ENCODE measurements at regions not wholly inside any gene's neighbourhood (a gene's known extent, or its start where the extent isn't known, plus 50 kb on each side); places are given as distances from the start of the nearest gene placed in this dataset.

DNA sequence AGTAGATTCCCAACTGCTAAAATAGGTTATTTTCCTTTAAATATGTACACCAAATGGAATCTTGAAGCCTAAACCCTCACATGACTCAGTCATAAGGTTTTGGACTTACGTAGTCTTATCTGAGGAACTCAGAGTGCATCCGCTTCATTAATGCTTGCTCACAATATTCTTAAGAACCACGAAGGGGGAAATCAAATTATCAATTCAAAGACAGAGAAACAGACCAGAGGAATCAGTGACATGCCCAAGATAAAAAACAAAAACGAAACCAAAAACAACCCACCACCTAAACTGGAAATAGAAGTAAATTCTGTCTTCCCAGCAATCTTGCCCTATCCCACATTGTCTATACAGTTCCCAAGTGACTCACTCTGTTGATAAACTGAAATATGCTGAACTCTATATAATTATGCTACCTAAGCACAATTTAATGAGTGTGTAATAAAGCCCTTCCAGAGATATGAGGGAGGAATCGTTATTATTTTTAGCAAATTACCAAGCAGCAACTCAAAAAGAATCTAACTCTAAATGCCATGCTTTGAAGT, 135.4 kb upstream of the CBLB start:
- Histone ChIP-seq H3K4me1 (no peaks in the 10 kb centered on the region), H3K9me3 (no peaks in the 10 kb centered on the region), H3K27me3 (no peaks in the 10 kb centered on the region), H3K36me3 (no peaks in the 10 kb centered on the region), H3K4me3 (no peak overlapping the region), H3K27ac (no peak overlapping the region)
- no peak for TF ChIP-seq POLR2A (IDR thresholded peaks at IDR 0.05)
- TF ChIP-seq, protein P1, sequence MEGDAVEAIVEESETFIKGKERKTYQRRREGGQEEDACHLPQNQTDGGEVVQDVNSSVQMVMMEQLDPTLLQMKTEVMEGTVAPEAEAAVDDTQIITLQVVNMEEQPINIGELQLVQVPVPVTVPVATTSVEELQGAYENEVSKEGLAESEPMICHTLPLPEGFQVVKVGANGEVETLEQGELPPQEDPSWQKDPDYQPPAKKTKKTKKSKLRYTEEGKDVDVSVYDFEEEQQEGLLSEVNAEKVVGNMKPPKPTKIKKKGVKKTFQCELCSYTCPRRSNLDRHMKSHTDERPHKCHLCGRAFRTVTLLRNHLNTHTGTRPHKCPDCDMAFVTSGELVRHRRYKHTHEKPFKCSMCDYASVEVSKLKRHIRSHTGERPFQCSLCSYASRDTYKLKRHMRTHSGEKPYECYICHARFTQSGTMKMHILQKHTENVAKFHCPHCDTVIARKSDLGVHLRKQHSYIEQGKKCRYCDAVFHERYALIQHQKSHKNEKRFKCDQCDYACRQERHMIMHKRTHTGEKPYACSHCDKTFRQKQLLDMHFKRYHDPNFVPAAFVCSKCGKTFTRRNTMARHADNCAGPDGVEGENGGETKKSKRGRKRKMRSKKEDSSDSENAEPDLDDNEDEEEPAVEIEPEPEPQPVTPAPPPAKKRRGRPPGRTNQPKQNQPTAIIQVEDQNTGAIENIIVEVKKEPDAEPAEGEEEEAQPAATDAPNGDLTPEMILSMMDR (IDR thresholded peaks at IDR 0.05): no peak
- no peak for DNase-seq

DNA sequence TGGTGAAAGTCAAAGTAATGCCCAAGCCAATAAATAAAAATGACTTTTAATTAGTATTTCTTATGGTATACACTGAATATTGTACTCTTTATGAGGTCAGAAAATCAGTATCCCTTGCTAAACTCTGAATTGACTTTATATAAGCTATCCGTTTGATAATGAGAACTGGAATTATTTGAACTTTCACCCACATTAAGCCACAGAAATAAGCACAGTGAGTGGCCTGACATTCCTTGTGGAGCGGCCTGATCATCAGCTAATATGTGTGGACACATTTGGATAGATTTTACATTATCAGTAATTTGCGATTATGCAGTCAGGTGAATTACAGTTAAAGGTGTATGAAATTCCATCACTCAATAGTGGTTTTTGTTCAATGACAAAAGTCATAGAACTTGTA, 136.0 kb upstream of the CBLB start:
- TF ChIP-seq POLR2A (IDR thresholded peaks at IDR 0.05): no peak
- TF ChIP-seq, protein P1 (IDR thresholded peaks at IDR 0.05): no peak
- no peak for DNase-seq
- Histone ChIP-seq H3K36me3 (no peaks in the 10 kb centered on the region), H3K4me1 (no peaks in the 10 kb centered on the region), H3K27ac (no peak overlapping the region), H3K9me3 (no peaks in the 10 kb centered on the region), H3K4me3 (no peak overlapping the region), H3K27me3 (no peaks in the 10 kb centered on the region)

- peak in 1 of 3 donors; percentile 40 for DNase-seq
- no peaks in the 10 kb centered on the region for H3K4me1 ChIP-seq
- TF ChIP-seq POLR2A (IDR thresholded peaks at IDR 0.05): no peak
- TF ChIP-seq, protein P1 (IDR thresholded peaks at IDR 0.05): no peak
- H3K36me3 ChIP-seq: no peaks in the 10 kb centered on the region
- no peaks in the 10 kb centered on the region for H3K27me3 ChIP-seq
- H3K4me3 ChIP-seq: no peak overlapping the region
- H3K9me3 ChIP-seq: no peaks in the 10 kb centered on the region
- no peak overlapping the region for H3K27ac ChIP-seq
These were observed 137.2 kb upstream of the CBLB start for GRCh38 chr3:106006001-106006400.

DNA sequence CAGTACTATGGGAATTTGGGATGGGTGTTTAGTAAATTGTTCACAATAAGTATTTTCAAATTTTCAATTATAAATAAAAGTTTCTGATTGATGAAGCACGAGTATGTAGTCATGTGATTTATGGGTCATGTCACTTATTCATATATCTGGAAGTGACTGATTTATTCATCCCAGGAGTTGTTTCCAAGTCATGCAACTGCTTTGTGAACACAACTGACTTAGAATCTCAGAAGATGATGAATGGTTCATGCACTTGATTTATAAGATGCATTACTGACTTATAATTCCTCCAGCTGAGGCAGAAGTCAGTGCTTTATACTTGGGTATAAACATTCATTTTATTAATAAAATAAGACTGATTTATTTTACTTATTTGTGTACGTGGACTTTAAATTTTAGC, 137.8 kb upstream of the CBLB start:
- no peak for DNase-seq
- no peaks in the 10 kb centered on the region for H3K4me1 ChIP-seq
- TF ChIP-seq POLR2A (IDR thresholded peaks at IDR 0.05): no peak
- TF ChIP-seq, protein P1 (IDR thresholded peaks at IDR 0.05): no peak
- no peaks in the 10 kb centered on the region for H3K9me3 ChIP-seq
- H3K4me3 ChIP-seq: no peak overlapping the region
- no peaks in the 10 kb centered on the region for H3K36me3 ChIP-seq
- H3K27ac ChIP-seq: no peak overlapping the region
- no peaks in the 10 kb centered on the region for H3K27me3 ChIP-seq

GRCh38 chr3:106007512-106007911, 138.7 kb upstream of the CBLB start:
- no peak overlapping the region for H3K4me3 ChIP-seq

More at GRCh38 chr3:106007512-106007911, 138.7 kb upstream of the CBLB start:
- Histone ChIP-seq H3K36me3 (no peaks in the 10 kb centered on the region), H3K27me3 (no peaks in the 10 kb centered on the region), H3K9me3 (no peaks in the 10 kb centered on the region), H3K4me1 (no peaks in the 10 kb centered on the region), H3K27ac (no peak overlapping the region)
- no peak for DNase-seq
- no peak for TF ChIP-seq POLR2A (IDR thresholded peaks at IDR 0.05)
- TF ChIP-seq, protein P1 (IDR thresholded peaks at IDR 0.05): no peak

Data from Peyer's patch (tissue), 4 donors.